Esophagus squamous epithelium (tissue), 5 donors: ENCODE measurements at regions not wholly inside any gene's neighbourhood (a gene's known extent, or its start where the extent isn't known, plus 50 kb on each side); places are given as distances from the start of the nearest gene placed in this dataset.

Source experiments
- DNase-seq: peaks from one replicate; lab custom pipeline; 2025; lab: John Stamatoyannopoulos, UW
- H3K27ac ChIP-seq, 4 donors: fragments of 200-600 bp; sonication (generic); one replicate each; pipeline ENCODE4 v1.5.1; 2016 to 2019; ENCODE audit warnings: mild to moderate bottlenecking in 1 of 4
- H3K27me3 ChIP-seq, 4 donors: fragments of 200-600 bp; sonication (generic); 1 replicate in 3 of 4; 2 replicates in 1 of 4; pipeline versions ENCODE4 v1.5.1 to v1.6.0; 2017 to 2021; ENCODE audit warnings: antibody characterized with exemption in 1 of 4
- H3K36me3 ChIP-seq, 3 donors: fragments of 200-600 bp; sonication (generic); one replicate each; pipeline ENCODE4 v1.5.1; 2016 to 2019
- H3K4me1 ChIP-seq, 3 donors: fragments of 200-600 bp; sonication (generic); one replicate each; pipeline ENCODE4 v1.5.1; 2017 to 2019
- H3K4me3 ChIP-seq, 4 donors: fragments of 200-600 bp; sonication (generic); 1 replicate in 3 of 4; 2 replicates in 1 of 4; pipeline ENCODE4 v1.5.1; 2016 to 2019; ENCODE audit warnings: mild to moderate bottlenecking in 2 of 4, moderate library complexity in 1 of 4
- H3K9me3 ChIP-seq, 3 donors: fragments of 200-600 bp; sonication (generic); one replicate each; pipeline ENCODE4 v1.5.1; 2016 to 2019
- CTCF ChIP-seq, 6 experiments: fragments of 450-650 bp in 4 of 6; fragments of 200-600 bp in 2 of 6; sonication (generic) in 2 of 6; IDR thresholded peaks; one replicate each; pipeline ENCODE4 v1.5.1; 2016 to 2019; ENCODE audit warnings: antibody characterized with exemption in 6 of 6, mild to moderate bottlenecking in 4 of 6, moderate library complexity in 4 of 6
- POLR2A ChIP-seq, 4 donors: fragments of 450-650 bp; IDR thresholded peaks; one replicate each; pipeline ENCODE4 v1.6.1; 2017; ENCODE audit warnings: antibody characterized with exemption in 4 of 4, mild to moderate bottlenecking in 4 of 4, moderate library complexity in 3 of 4
- WGBS, 2 donors: methylation state at CpG; one replicate each; pipeline ENCODE4 v1.1.5; 2018; 5-methylcytosine and 5-hydroxymethylcytosine counted together
- intact Hi-C: fragments of 100-400 bp; cut with DNase I; formaldehyde crosslinking; loops from one replicate; pipeline ENCODE4 v1.15.0; 2022
- donor health status: DM: yes; HTN: yes; CAD: no.

GRCh38 chr12:93140325-93140724 lies 211.2 kb upstream of the EEA1 start:
- intact Hi-C loops: no loop called here
- no peak overlapping the region for H3K27ac ChIP-seq
- H3K27me3 ChIP-seq: no peaks in the 10 kb centered on the region
- H3K4me1 ChIP-seq: peaks cover 15 to 63% (median 17%) of the 10 kb centered on the region in 3 donors
- no peaks in the 10 kb centered on the region for H3K36me3 ChIP-seq
- no peak overlapping the region for H3K4me3 ChIP-seq
- H3K9me3 ChIP-seq: no peaks in the 10 kb centered on the region
- TF ChIP-seq CTCF (IDR thresholded peaks at IDR 0.05) (no peak), POLR2A (IDR thresholded peaks at IDR 0.05) (no peak)
- WGBS, 2 donors: 90 to 100% methylated on average over 1 of the region's 1 CpG
- DNase-seq: no peak

GRCh38 chr12:93140801-93141200 lies 211.7 kb upstream of the EEA1 start:
- peaks cover 15 to 61% (median 17%) of the 10 kb centered on the region in 3 donors for H3K4me1 ChIP-seq
- intact Hi-C loops: no loop called here
- H3K9me3 ChIP-seq: no peaks in the 10 kb centered on the region
- H3K4me3 ChIP-seq: no peak overlapping the region
- H3K27ac ChIP-seq: no peak overlapping the region
- 87 to 95% methylated on average over 4 to 5 of the region's 6 CpGs for WGBS, 2 donors
- DNase-seq: no peak
- no peaks in the 10 kb centered on the region for H3K27me3 ChIP-seq
- no peaks in the 10 kb centered on the region for H3K36me3 ChIP-seq
- no peak for TF ChIP-seq CTCF (IDR thresholded peaks at IDR 0.05)
- no peak for TF ChIP-seq POLR2A (IDR thresholded peaks at IDR 0.05)

- Histone ChIP-seq H3K27ac (no peak overlapping the region), H3K9me3 (no peaks in the 10 kb centered on the region), H3K4me1 (peaks cover 9 to 42% (median 10%) of the 10 kb centered on the region in 3 donors), H3K36me3 (no peaks in the 10 kb centered on the region), H3K27me3 (no peaks in the 10 kb centered on the region), H3K4me3 (no peak overlapping the region)
- no peak for DNase-seq
- TF ChIP-seq POLR2A (IDR thresholded peaks at IDR 0.05) (no peak), CTCF (IDR thresholded peaks at IDR 0.05) (no peak)
- intact Hi-C loops: no loop called here
- WGBS, 2 donors: 95 to 96% methylated on average over 3 of the region's 3 CpGs
Measured at GRCh38 chr12:93142881-93143280, 213.8 kb upstream of the EEA1 start.

GRCh38 chr12:93144109-93144508 lies 215.0 kb upstream of the EEA1 start:
- no peak for TF ChIP-seq CTCF (IDR thresholded peaks at IDR 0.05)
- TF ChIP-seq POLR2A (IDR thresholded peaks at IDR 0.05): no peak
- Histone ChIP-seq H3K27me3 (no peaks in the 10 kb centered on the region), H3K4me1 (peaks cover 4 to 30% (median 7%) of the 10 kb centered on the region in 3 donors), H3K27ac (no peak overlapping the region), H3K9me3 (no peaks in the 10 kb centered on the region), H3K4me3 (no peak overlapping the region), H3K36me3 (no peaks in the 10 kb centered on the region)
- WGBS, 2 donors: 89 to 92% methylated on average over 2 of the region's 2 CpGs
- intact Hi-C loops: no loop called here
- DNase-seq: no peak

GRCh38 chr12:93145086-93145485 lies 216.0 kb upstream of the EEA1 start:
- 38 to 45% methylated on average over 5 of the region's 5 CpGs for WGBS, 2 donors
- H3K36me3 ChIP-seq: no peaks in the 10 kb centered on the region
- DNase-seq: no peak

More at GRCh38 chr12:93145086-93145485, 216.0 kb upstream of the EEA1 start:
- Histone ChIP-seq H3K27me3 (no peaks in the 10 kb centered on the region), H3K9me3 (no peaks in the 10 kb centered on the region), H3K4me1 (peaks cover 4 to 20% (median 5%) of the 10 kb centered on the region in 3 donors), H3K4me3 (no peak overlapping the region), H3K27ac (no peak overlapping the region)
- no peak for TF ChIP-seq CTCF (IDR thresholded peaks at IDR 0.05)
- no peak for TF ChIP-seq POLR2A (IDR thresholded peaks at IDR 0.05)
- intact Hi-C loops: no loop called here
